CD4-positive, alpha-beta memory T cell (primary cell): ENCODE measurements at regions not wholly inside any gene's neighbourhood (a gene's known extent, or its start where the extent isn't known, plus 50 kb on each side); places are given as distances from the start of the nearest gene placed in this dataset.
A peak's percentile ranks its signal among the peaks of the same experiment; 100 is the strongest.

Experiments
- CTCF ChIA-PET: fragments of 350-600 bp; sonication (Branson Sonifier 250); formaldehyde crosslinking; loops from one replicate; lab custom pipeline; 2021; ENCODE audit warnings: inconsistent platforms; ENCODE audit not compliant: partially characterized antibody; lab: Charles Lee
- POLR2A ChIA-PET: fragments of 350-600 bp; sonication (Branson Sonifier 250); formaldehyde crosslinking; loops from one replicate; lab custom pipeline; 2021; ENCODE audit not compliant: partially characterized antibody; lab: Charles Lee
- DNase-seq, 5 donors: peaks; one replicate each; pipeline versions ENCODE4 v3.0.0 to v3.0.0-alpha.2; 2020 to 2022; ENCODE audit warnings: mixed read lengths in 1 of 5
- H3K27ac ChIP-seq: one replicate; pipeline ENCODE4 v1.7.0; 2013; ENCODE audit warnings: low read depth, low read length
- H3K27me3 ChIP-seq: 2 replicates; pipeline ENCODE4 v1.7.0; 2013; ENCODE audit warnings: mild to moderate bottlenecking, low read length, moderate library complexity; ENCODE audit not compliant: insufficient read depth
- H3K36me3 ChIP-seq: 2 replicates; pipeline ENCODE4 v1.7.0; 2013; ENCODE audit warnings: mild to moderate bottlenecking, low read length, moderate library complexity; ENCODE audit not compliant: insufficient read depth
- H3K4me1 ChIP-seq: 2 replicates; pipeline ENCODE4 v1.7.0; 2013; ENCODE audit warnings: mild to moderate bottlenecking, low read length, moderate library complexity; ENCODE audit not compliant: insufficient read depth
- H3K4me3 ChIP-seq, 2 donors: one replicate each; pipeline ENCODE4 v1.7.0; 2013; ENCODE audit warnings: low read length in 2 of 2, mild to moderate bottlenecking in 1 of 2
- H3K9me3 ChIP-seq, 2 donors: one replicate each; pipeline ENCODE4 v1.7.0; 2013; ENCODE audit warnings: low read length in 2 of 2, control low read depth in 1 of 2; ENCODE audit not compliant: control insufficient read depth in 1 of 2
- H3K27ac Mint-ChIP-seq, 7 donors: one replicate each; pipeline ENCODE4 v1.8.0; 2020 to 2021; ENCODE audit warnings: mixed read lengths in 7 of 7, mild to moderate bottlenecking in 6 of 7, inconsistent platforms in 3 of 7, moderate library complexity in 3 of 7
- H3K27me3 Mint-ChIP-seq, 2 donors: one replicate each; pipeline ENCODE4 v1.8.0; 2020 to 2021; ENCODE audit warnings: mixed read lengths in 2 of 2
- H3K36me3 Mint-ChIP-seq, 2 donors: one replicate each; pipeline ENCODE4 v1.8.0; 2020 to 2021; ENCODE audit warnings: mixed read lengths in 2 of 2, inconsistent platforms in 1 of 2, mild to moderate bottlenecking in 1 of 2
- H3K4me1 Mint-ChIP-seq, 4 donors: one replicate each; pipeline ENCODE4 v1.8.0; 2020 to 2021; ENCODE audit warnings: mixed read lengths in 4 of 4, mild to moderate bottlenecking in 1 of 4
- H3K4me3 Mint-ChIP-seq, 8 donors: one replicate each; pipeline ENCODE4 v1.8.0; 2020 to 2021; ENCODE audit warnings: mixed read lengths in 8 of 8, mild to moderate bottlenecking in 7 of 8, moderate library complexity in 6 of 8, inconsistent platforms in 3 of 8
- H3K9me3 Mint-ChIP-seq, 8 donors: one replicate each; pipeline ENCODE4 v1.8.0; 2020 to 2021; ENCODE audit warnings: mixed read lengths in 8 of 8, mild to moderate bottlenecking in 5 of 8, inconsistent platforms in 3 of 8, moderate library complexity in 1 of 8
- intact Hi-C: fragments of 100-400 bp; cut with micrococcal nuclease; formaldehyde crosslinking; loops from one replicate; pipeline ENCODE4 v1.15.1; 2023

GRCh38 chr13:108360139-108360538 is 90.6 kb downstream of the TNFSF13B start:
- Mint-ChIP-seq H3K27ac (peak overlapping the region in 1 of 7 donors; percentile 2), H3K36me3 (no peaks in the 10 kb centered on the region), H3K4me1 (peaks cover 0 to 9% (median 1%) of the 10 kb centered on the region in 4 donors), H3K9me3 (peaks cover 0 to 4% (median 0%) of the 10 kb centered on the region in 8 donors), H3K4me3 (no peak overlapping the region), H3K27me3 (peaks cover 3 to 4% of the 10 kb centered on the region in 2 donors)
- Histone ChIP-seq H3K27me3 (no peaks in the 10 kb centered on the region), H3K9me3 (no peaks in the 10 kb centered on the region), H3K36me3 (no peaks in the 10 kb centered on the region), H3K27ac (no peak overlapping the region), H3K4me1 (no peaks in the 10 kb centered on the region), H3K4me3 (no peak overlapping the region)
- intact Hi-C loops: no loop called here
- ChIA-PET POLR2A (interaction anchor here (1.3 kb wide), 1 partner anchor 10 kb away, joined by 3 read pairs; no protein-coding TSS in a partner anchor), CTCF (interaction anchor here (1.1 to 1.5 kb wide), 2 partner anchors 10 to 11 kb away, joined by 3 to 4 read pairs; no protein-coding TSS in a partner anchor)
- no peak for DNase-seq

GRCh38 chr13:108361769-108362168 is 92.3 kb downstream of the TNFSF13B start:
- Mint-ChIP-seq H3K36me3 (no peaks in the 10 kb centered on the region), H3K27me3 (peaks cover 3 to 4% of the 10 kb centered on the region in 2 donors), H3K4me1 (peaks cover 0 to 9% (median under 1%) of the 10 kb centered on the region in 4 donors), H3K27ac (no peak overlapping the region), H3K4me3 (peak overlapping the region in 1 of 8 donors; percentile 31), H3K9me3 (peaks cover 0 to 2% (median 0%) of the 10 kb centered on the region in 8 donors)
- Histone ChIP-seq H3K27me3 (no peaks in the 10 kb centered on the region), H3K4me1 (no peaks in the 10 kb centered on the region), H3K36me3 (no peaks in the 10 kb centered on the region), H3K9me3 (no peaks in the 10 kb centered on the region), H3K4me3 (no peak overlapping the region), H3K27ac (no peak overlapping the region)
- ChIA-PET POLR2A (no interaction called here), CTCF (interaction anchor here (1.0 kb wide), 1 partner anchor 9 kb away, joined by 3 read pairs; no protein-coding TSS in a partner anchor)
- DNase-seq: no peak
- intact Hi-C loops: no loop called here

GRCh38 chr13:108363666-108364065 is 94.1 kb downstream of the TNFSF13B start:
- Histone ChIP-seq H3K36me3 (no peaks in the 10 kb centered on the region), H3K4me1 (no peaks in the 10 kb centered on the region), H3K27ac (no peak overlapping the region), H3K27me3 (no peaks in the 10 kb centered on the region), H3K4me3 (no peak overlapping the region), H3K9me3 (no peaks in the 10 kb centered on the region)
- intact Hi-C loops: no loop called here
- POLR2A ChIA-PET: no interaction called here
- CTCF ChIA-PET: no interaction called here
- Mint-ChIP-seq H3K9me3 (peaks cover 0 to 4% (median 1%) of the 10 kb centered on the region in 8 donors), H3K27me3 (peaks cover 3 to 4% of the 10 kb centered on the region in 2 donors), H3K36me3 (no peaks in the 10 kb centered on the region), H3K4me1 (peaks cover 0 to 9% (median 2%) of the 10 kb centered on the region in 4 donors), H3K4me3 (no peak overlapping the region), H3K27ac (peak overlapping the region in 1 of 7 donors; percentile 38)
- DNase-seq: no peak

- no peaks in the 10 kb centered on the region for H3K27me3 ChIP-seq
- Mint-ChIP-seq H3K27me3 (peaks cover 3 to 4% of the 10 kb centered on the region in 2 donors), H3K9me3 (peaks cover 0 to 5% (median 3%) of the 10 kb centered on the region in 8 donors), H3K36me3 (no peaks in the 10 kb centered on the region), H3K4me1 (peaks cover 0 to 9% (median 2%) of the 10 kb centered on the region in 4 donors), H3K27ac (peak overlapping the region in 1 of 7 donors; percentile 14), H3K4me3 (no peak overlapping the region)
- no peaks in the 10 kb centered on the region for H3K9me3 ChIP-seq
- no peaks in the 10 kb centered on the region for H3K4me1 ChIP-seq
- no peaks in the 10 kb centered on the region for H3K36me3 ChIP-seq
- ChIA-PET POLR2A (no interaction called here), CTCF (no interaction called here)
- H3K27ac ChIP-seq: no peak overlapping the region
- no peak for DNase-seq
- H3K4me3 ChIP-seq: no peak overlapping the region
- intact Hi-C loops: no loop called here
Observed at GRCh38 chr13:108365255-108365654, 95.7 kb downstream of the TNFSF13B start.

- POLR2A ChIA-PET: no interaction called here
- Histone ChIP-seq H3K4me1 (no peaks in the 10 kb centered on the region), H3K27ac (no peak overlapping the region), H3K4me3 (no peak overlapping the region), H3K36me3 (no peaks in the 10 kb centered on the region), H3K9me3 (no peaks in the 10 kb centered on the region), H3K27me3 (no peaks in the 10 kb centered on the region)
- peaks cover 0 to 6% (median 3%) of the 10 kb centered on the region in 8 donors for H3K9me3 Mint-ChIP-seq
- peaks cover 0 to 3% of the 10 kb centered on the region in 2 donors for H3K27me3 Mint-ChIP-seq
- H3K27ac Mint-ChIP-seq: no peak overlapping the region
- no peaks in the 10 kb centered on the region for H3K36me3 Mint-ChIP-seq
- H3K4me3 Mint-ChIP-seq: no peak overlapping the region
- CTCF ChIA-PET: interaction anchor here (1.2 kb wide), 1 partner anchor 140 kb away, joined by 3 read pairs; no protein-coding TSS in a partner anchor
- intact Hi-C loops: no loop called here
- H3K4me1 Mint-ChIP-seq: peaks cover 0 to 9% (median 2%) of the 10 kb centered on the region in 4 donors
- no peak for DNase-seq
Observed at GRCh38 chr13:108368250-108368905, 98.9 kb downstream of the TNFSF13B start.

GRCh38 chr13:108369412-108369811 is 99.9 kb downstream of the TNFSF13B start:
- Histone ChIP-seq H3K27ac (no peak overlapping the region), H3K4me1 (no peaks in the 10 kb centered on the region), H3K36me3 (no peaks in the 10 kb centered on the region), H3K9me3 (no peaks in the 10 kb centered on the region), H3K27me3 (no peaks in the 10 kb centered on the region), H3K4me3 (no peak overlapping the region)
- H3K4me1 Mint-ChIP-seq: peaks cover 0 to 8% (median 2%) of the 10 kb centered on the region in 4 donors
- no peak overlapping the region for H3K4me3 Mint-ChIP-seq
- ChIA-PET POLR2A (interaction anchor here (1.1 kb wide), 1 partner anchor 10 kb away, joined by 3 read pairs; no protein-coding TSS in a partner anchor), CTCF (no interaction called here)
- peaks cover 0 to 6% (median 3%) of the 10 kb centered on the region in 8 donors for H3K9me3 Mint-ChIP-seq
- intact Hi-C loops: no loop called here
- no peak overlapping the region for H3K27ac Mint-ChIP-seq
- no peaks in the 10 kb centered on the region for H3K36me3 Mint-ChIP-seq
- DNase-seq: no peak
- peaks cover 0 to 2% of the 10 kb centered on the region in 2 donors for H3K27me3 Mint-ChIP-seq

- no peaks in the 10 kb centered on the region for H3K4me1 Mint-ChIP-seq
- no peaks in the 10 kb centered on the region for H3K36me3 Mint-ChIP-seq
- peaks cover 0 to 1% of the 10 kb centered on the region in 2 donors for H3K27me3 Mint-ChIP-seq
- Histone ChIP-seq H3K36me3 (no peaks in the 10 kb centered on the region), H3K4me3 (no peak overlapping the region), H3K4me1 (no peaks in the 10 kb centered on the region), H3K27ac (no peak overlapping the region), H3K27me3 (no peaks in the 10 kb centered on the region), H3K9me3 (no peaks in the 10 kb centered on the region)
- no peak overlapping the region for H3K27ac Mint-ChIP-seq
- intact Hi-C loops: no loop called here
- H3K4me3 Mint-ChIP-seq: no peak overlapping the region
- peaks cover 0 to 6% (median under 1%) of the 10 kb centered on the region in 8 donors for H3K9me3 Mint-ChIP-seq
- ChIA-PET CTCF (no interaction called here), POLR2A (no interaction called here)
- no peak for DNase-seq
Observed at GRCh38 chr13:108375034-108375433, 105.5 kb downstream of the TNFSF13B start.
